Liver (tissue), 3 donors: ENCODE measurements at regions not wholly inside any gene's neighbourhood (a gene's known extent, or its start where the extent isn't known, plus 50 kb on each side); places are given as distances from the start of the nearest gene placed in this dataset.

Experiments used
- CTCF ChIP-seq: fragments of 150-350 bp; IDR thresholded peaks from 2 replicates; pipeline ENCODE4 v1.5.1; 2017; ENCODE audit warnings: improper control_type of control experiment, low read depth, low read length; ENCODE audit not compliant: missing input control
- JUND ChIP-seq, 2 donors: IDR thresholded peaks; 2 replicates each; pipeline ENCODE4 v1.6.1; 2016; ENCODE audit warnings: antibody characterized with exemption in 2 of 2
- MAX ChIP-seq: IDR thresholded peaks from 2 replicates; pipeline ENCODE4 v1.6.1; 2016; ENCODE audit warnings: antibody characterized with exemption
- REST ChIP-seq: IDR thresholded peaks from 2 replicates; pipeline ENCODE4 v1.6.1; 2016; ENCODE audit warnings: antibody characterized with exemption, mild to moderate bottlenecking
- RXRA ChIP-seq, 2 donors: IDR thresholded peaks; 2 replicates each; pipeline ENCODE4 v1.6.1; 2017 to 2018; ENCODE audit warnings: antibody characterized with exemption in 2 of 2, mild to moderate bottlenecking in 1 of 2
- SP1 ChIP-seq: IDR thresholded peaks from 2 replicates; pipeline ENCODE4 v1.6.1; 2018; ENCODE audit warnings: antibody characterized with exemption, mild to moderate bottlenecking
- YY1 ChIP-seq: IDR thresholded peaks from 2 replicates; pipeline ENCODE4 v1.6.1; 2016; ENCODE audit warnings: antibody characterized with exemption, mild to moderate bottlenecking
- ZBTB33 ChIP-seq: IDR thresholded peaks from 2 replicates; pipeline ENCODE4 v1.6.1; 2016; ENCODE audit warnings: antibody characterized with exemption
- donor health status: healthy.
- donor health status: healthy.

- TF ChIP-seq CTCF (no peak), REST (no peak), RXRA (IDR thresholded peaks at IDR 0.05) (no peak), JUND (IDR thresholded peaks at IDR 0.05) (no peak), ZBTB33 (no peak), YY1 (no peak), SP1 (no peak), MAX (no peak)
Measured at GRCh38 chr2:149921911-149922616, 334.5 kb upstream of the MMADHC start.
